MM.1S (cell line): ENCODE measurements at regions not wholly inside any gene's neighbourhood (a gene's known extent, or its start where the extent isn't known, plus 50 kb on each side); places are given as distances from the start of the nearest gene placed in this dataset.
"Not testable (repeated sequence)": the region's sequence is repeated elsewhere in the genome, so short reads cannot be mapped to it uniquely, and the experiment has no call there.

ENCODE experiments used
- CTCF ChIP-seq: fragments of 300-600 bp; sonication (generic); IDR thresholded peaks from 2 replicates; pipeline ENCODE4 v1.5.1; 2016; ENCODE audit warnings: antibody characterized with exemption, low read length, mixed read lengths
- EZH2 ChIP-seq: fragments of 300-600 bp; sonication (generic); optimal IDR thresholded peaks from 2 replicates; pipeline ENCODE3; 2017; ENCODE audit warnings: low read depth, mild to moderate bottlenecking, antibody characterized with exemption, low read length, mixed read lengths

- not testable (repeated sequence) for TF ChIP-seq CTCF, EZH2
Measured at GRCh38 chr2:111595072-111595471, 288.9 kb downstream of the ANAPC1 start.
